Chondrocyte (in vitro differentiated cells): ENCODE measurements at regions not wholly inside any gene's neighbourhood (a gene's known extent, or its start where the extent isn't known, plus 50 kb on each side); places are given as distances from the start of the nearest gene placed in this dataset.

Experiments
- DNase-seq: peaks from one replicate; pipeline ENCODE4 v3.0.0; 2021; ENCODE audit warnings: mixed read lengths, low spot score
- H3K27ac Mint-ChIP-seq: one replicate; pipeline ENCODE4 v1.8.0; 2021; ENCODE audit warnings: mild to moderate bottlenecking, moderate library complexity, mixed read lengths; ENCODE audit not compliant: unreplicated experiment
- H3K27me3 Mint-ChIP-seq: 2 replicates; pipeline ENCODE4 v1.8.0; 2021; ENCODE audit warnings: low read depth, mixed read lengths
- H3K36me3 Mint-ChIP-seq: 2 replicates; pipeline ENCODE4 v1.8.0; 2021; ENCODE audit warnings: low read depth, mixed read lengths
- H3K4me1 Mint-ChIP-seq: 2 replicates; pipeline ENCODE4 v1.8.0; 2021; ENCODE audit warnings: low read depth, mild to moderate bottlenecking, mixed read lengths
- H3K4me3 Mint-ChIP-seq: one replicate; pipeline ENCODE4 v1.8.0; 2021; ENCODE audit warnings: mild to moderate bottlenecking, moderate library complexity, mixed read lengths; ENCODE audit not compliant: unreplicated experiment
- H3K9me3 Mint-ChIP-seq: 2 replicates; pipeline ENCODE4 v1.8.0; 2021; ENCODE audit warnings: low read depth, mixed read lengths
- CTCF ChIP-seq: fragments of 200-600 bp; sonication (generic); IDR thresholded peaks from 2 replicates; pipeline ENCODE4 v1.5.0; 2021; ENCODE audit warnings: antibody characterized with exemption, mild to moderate bottlenecking, moderate library complexity

GRCh38 chr6:23301556-23301955 lies 732.2 kb downstream of the HDGFL1 start:
- Mint-ChIP-seq H3K9me3 (no peaks in the 10 kb centered on the region), H3K4me3 (no peak overlapping the region), H3K36me3 (no peaks in the 10 kb centered on the region), H3K27me3 (no peaks in the 10 kb centered on the region), H3K4me1 (peaks cover 16% of the 10 kb centered on the region), H3K27ac (no peak overlapping the region)
- TF ChIP-seq CTCF: no peak
- no peak for DNase-seq

- no peak overlapping the region for H3K27ac Mint-ChIP-seq
Measured at GRCh38 chr6:23302514-23302913, 733.1 kb downstream of the HDGFL1 start.

GRCh38 chr6:23305325-23305943 lies 736.1 kb downstream of the HDGFL1 start:
- no peak overlapping the region for H3K27ac Mint-ChIP-seq
- no peaks in the 10 kb centered on the region for H3K9me3 Mint-ChIP-seq
- H3K4me3 Mint-ChIP-seq: no peak overlapping the region
- no peak for TF ChIP-seq CTCF
- H3K4me1 Mint-ChIP-seq: peaks cover 15% of the 10 kb centered on the region
- H3K27me3 Mint-ChIP-seq: no peaks in the 10 kb centered on the region
- no peak for DNase-seq
- H3K36me3 Mint-ChIP-seq: no peaks in the 10 kb centered on the region

More at GRCh38 chr6:23302514-23302913, 733.1 kb downstream of the HDGFL1 start:
- DNase-seq: no peak
- Mint-ChIP-seq H3K4me3 (no peak overlapping the region), H3K9me3 (no peaks in the 10 kb centered on the region), H3K4me1 (peaks cover 16% of the 10 kb centered on the region), H3K36me3 (no peaks in the 10 kb centered on the region), H3K27me3 (no peaks in the 10 kb centered on the region)
- no peak for TF ChIP-seq CTCF

DNA sequence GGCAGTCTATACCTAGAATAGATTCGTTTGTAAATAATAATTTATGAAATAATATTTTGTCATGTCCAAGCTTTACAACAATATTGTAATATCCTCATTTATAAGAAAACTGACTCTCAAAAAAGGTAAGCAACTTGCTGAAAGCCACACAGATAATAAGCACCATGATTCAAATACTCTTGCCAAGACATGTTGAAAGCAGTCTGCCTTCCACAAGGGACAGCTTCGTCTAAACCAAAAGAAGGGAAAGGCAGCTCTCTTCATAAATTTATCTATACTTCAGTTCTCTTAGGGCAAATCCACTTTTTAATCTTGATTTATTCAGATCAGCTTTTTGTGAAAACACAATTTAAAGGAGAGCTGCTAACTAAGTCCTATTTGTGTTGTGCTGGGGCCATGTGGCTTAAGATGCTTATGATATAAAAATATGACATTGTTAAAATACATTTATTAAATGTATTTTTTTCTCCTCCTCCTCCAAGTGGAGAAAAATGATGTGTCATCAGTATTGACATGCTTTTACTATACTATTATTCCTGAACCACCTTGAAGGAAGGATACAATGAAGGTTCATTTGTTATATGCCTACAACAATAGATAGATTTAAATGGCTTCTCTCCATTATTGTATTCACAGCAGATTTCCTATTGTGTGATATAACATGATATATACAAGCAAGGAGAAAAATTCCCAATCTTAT lies 737.0 kb downstream of the HDGFL1 start:
- Mint-ChIP-seq H3K4me1 (peaks cover 6% of the 10 kb centered on the region), H3K27me3 (no peaks in the 10 kb centered on the region), H3K27ac (no peak overlapping the region), H3K4me3 (no peak overlapping the region), H3K36me3 (no peaks in the 10 kb centered on the region), H3K9me3 (no peaks in the 10 kb centered on the region)
- TF ChIP-seq CTCF: no peak
- DNase-seq: no peak

- Mint-ChIP-seq H3K36me3 (no peaks in the 10 kb centered on the region), H3K27ac (no peak overlapping the region), H3K27me3 (no peaks in the 10 kb centered on the region), H3K4me3 (no peak overlapping the region), H3K4me1 (no peaks in the 10 kb centered on the region), H3K9me3 (no peaks in the 10 kb centered on the region)
- no peak for TF ChIP-seq CTCF
- no peak for DNase-seq
Measured at GRCh38 chr6:23307516-23307915, 738.1 kb downstream of the HDGFL1 start.
